PC-9 (cell line): ENCODE measurements at regions not wholly inside any gene's neighbourhood (a gene's known extent, or its start where the extent isn't known, plus 50 kb on each side); places are given as distances from the start of the nearest gene placed in this dataset.

Source experiments
- BruUV-seq: library from RNA; stranded (reverse); fragments of 400-500 nt; replicated peaks from 2 replicates; lab custom pipeline; 2021; lab: Mats Ljungman, UMichigan
- CTCF ChIA-PET: fragments of 300-600 bp; sonication (Branson Sonifier 250); formaldehyde crosslinking; loops from one replicate; lab custom pipeline; 2022; ENCODE audit warnings: antibody characterized with exemption; lab: Charles Lee
- POLR2A ChIA-PET: fragments of 300-600 bp; sonication (Branson Sonifier 250); formaldehyde crosslinking; loops from one replicate; lab custom pipeline; 2022; ENCODE audit warnings: antibody characterized with exemption; ENCODE audit not compliant: unreplicated experiment; lab: Charles Lee
- DNase-seq, 2 experiments: peaks; one replicate each; pipeline versions ENCODE4 v3.0.0 to v3.0.0-alpha.2; 2015 to 2022; ENCODE audit warnings: mixed read lengths in 1 of 2
- H2AFZ ChIP-seq: fragments of 200-600 bp; sonication (generic); 2 replicates; pipeline ENCODE4 v1.8.1; 2017; ENCODE audit warnings: antibody characterized with exemption
- H3F3A ChIP-seq: fragments of 200-600 bp; sonication (generic); 2 replicates; pipeline ENCODE4 v1.8.1; 2017; ENCODE audit warnings: antibody characterized with exemption, mild to moderate bottlenecking, low read depth; ENCODE audit not compliant: insufficient read depth
- H3K27ac ChIP-seq: fragments of 200-600 bp; sonication (generic); 2 replicates; pipeline ENCODE4 v1.6.1; 2016; ENCODE audit warnings: mixed run types
- H3K27me3 ChIP-seq: fragments of 200-600 bp; sonication (generic); 2 replicates; pipeline ENCODE4 v1.6.1; 2016; ENCODE audit warnings: low read depth, mixed run types; ENCODE audit not compliant: insufficient read depth
- H3K36me3 ChIP-seq: fragments of 200-600 bp; sonication (generic); 2 replicates; pipeline ENCODE4 v1.6.1; 2016; ENCODE audit warnings: low read depth, mixed run types
- H3K4me1 ChIP-seq: fragments of 200-600 bp; sonication (generic); replicated peaks from 2 replicates; pipeline ENCODE4 v1.6.1; 2016; ENCODE audit warnings: mixed run types; ENCODE audit not compliant: insufficient read depth
- H3K4me2 ChIP-seq: fragments of 200-600 bp; sonication (generic); 2 replicates; pipeline ENCODE4 v1.6.1; 2017; ENCODE audit warnings: mixed run types
- H3K4me3 ChIP-seq: fragments of 200-600 bp; sonication (generic); 2 replicates; pipeline ENCODE4 v1.6.1; 2016; ENCODE audit warnings: mixed run types
- H3K79me2 ChIP-seq: fragments of 200-600 bp; sonication (generic); 2 replicates; pipeline ENCODE4 v1.6.1; 2017; ENCODE audit warnings: low read depth, mixed run types
- H3K9me2 ChIP-seq: fragments of 200-600 bp; sonication (generic); 2 replicates; pipeline ENCODE4 v1.8.1; 2017; ENCODE audit warnings: mild to moderate bottlenecking; ENCODE audit not compliant: insufficient read depth
- H3K9me3 ChIP-seq: fragments of 200-600 bp; sonication (generic); 2 replicates; pipeline ENCODE4 v1.8.1; 2016; ENCODE audit warnings: low read depth; ENCODE audit not compliant: insufficient read depth
- H4K20me1 ChIP-seq: fragments of 200-600 bp; sonication (generic); 2 replicates; pipeline ENCODE4 v1.8.1; 2017; ENCODE audit not compliant: insufficient read depth
- EZH2 ChIP-seq: fragments of 200-600 bp; sonication (generic); IDR thresholded peaks from 2 replicates; pipeline ENCODE4 v1.8.0; 2017; ENCODE audit warnings: antibody characterized with exemption, low read depth
- intact Hi-C: fragments of 100-400 bp; cut with micrococcal nuclease; formaldehyde crosslinking; loops from one replicate; pipeline ENCODE4 v1.10.0; 2022; ENCODE audit not compliant: unreplicated experiment
- TF ChIP-seq, protein P1 (sequence below): fragments of 200-600 bp; sonication (generic); conservative IDR thresholded peaks from 2 replicates; pipeline ENCODE4 v1.6.1; 2017; ENCODE audit warnings: mixed run types, antibody characterized with exemption, mild to moderate bottlenecking, moderate library complexity

DNA sequence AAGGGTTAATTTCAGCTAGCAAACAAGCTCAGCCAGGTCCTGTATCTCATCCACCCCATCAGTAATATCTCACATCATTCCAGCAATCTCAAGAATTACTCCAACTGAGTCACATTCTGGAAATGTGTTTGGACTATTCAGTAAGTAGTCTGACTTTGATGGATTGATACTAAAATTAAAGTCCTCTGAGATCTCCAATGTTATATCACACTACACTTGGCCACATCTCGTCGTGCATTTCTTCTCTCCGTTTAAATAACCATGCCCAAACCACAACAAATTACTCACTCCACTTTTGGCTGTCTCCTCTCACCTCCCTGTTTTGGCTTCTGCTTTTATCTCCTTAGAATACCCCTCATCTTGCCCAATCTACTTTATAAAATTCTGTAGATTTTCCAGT lies 292.2 kb downstream of the PYDC2 start:
- no TSS peak for BruUV-seq
- CTCF ChIA-PET: no interaction called here

DNA sequence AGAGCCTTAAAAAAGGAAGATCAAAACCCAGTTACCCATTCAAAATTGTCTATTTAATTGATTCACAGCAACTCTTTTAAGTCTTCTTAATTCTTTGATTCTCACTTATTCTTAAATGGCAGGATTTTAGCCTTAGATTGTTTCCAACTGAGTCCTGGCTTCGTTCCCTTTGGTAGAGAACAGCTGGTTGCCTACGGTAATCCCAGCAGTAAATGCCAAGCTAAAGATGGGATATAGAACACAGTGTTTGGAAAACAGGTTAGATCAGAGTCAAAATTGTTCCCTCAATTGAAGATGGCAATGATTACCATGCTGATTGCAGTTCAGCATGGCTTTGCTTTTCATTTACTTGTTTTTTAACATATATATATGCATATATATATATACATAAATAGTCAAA lies 300.9 kb downstream of the PYDC2 start:
- no peak for TF ChIP-seq EZH2
- TF ChIP-seq, protein P1, sequence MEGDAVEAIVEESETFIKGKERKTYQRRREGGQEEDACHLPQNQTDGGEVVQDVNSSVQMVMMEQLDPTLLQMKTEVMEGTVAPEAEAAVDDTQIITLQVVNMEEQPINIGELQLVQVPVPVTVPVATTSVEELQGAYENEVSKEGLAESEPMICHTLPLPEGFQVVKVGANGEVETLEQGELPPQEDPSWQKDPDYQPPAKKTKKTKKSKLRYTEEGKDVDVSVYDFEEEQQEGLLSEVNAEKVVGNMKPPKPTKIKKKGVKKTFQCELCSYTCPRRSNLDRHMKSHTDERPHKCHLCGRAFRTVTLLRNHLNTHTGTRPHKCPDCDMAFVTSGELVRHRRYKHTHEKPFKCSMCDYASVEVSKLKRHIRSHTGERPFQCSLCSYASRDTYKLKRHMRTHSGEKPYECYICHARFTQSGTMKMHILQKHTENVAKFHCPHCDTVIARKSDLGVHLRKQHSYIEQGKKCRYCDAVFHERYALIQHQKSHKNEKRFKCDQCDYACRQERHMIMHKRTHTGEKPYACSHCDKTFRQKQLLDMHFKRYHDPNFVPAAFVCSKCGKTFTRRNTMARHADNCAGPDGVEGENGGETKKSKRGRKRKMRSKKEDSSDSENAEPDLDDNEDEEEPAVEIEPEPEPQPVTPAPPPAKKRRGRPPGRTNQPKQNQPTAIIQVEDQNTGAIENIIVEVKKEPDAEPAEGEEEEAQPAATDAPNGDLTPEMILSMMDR: no peak
- Histone ChIP-seq H4K20me1 (no peaks in the 10 kb centered on the region), H3K36me3 (no peaks in the 10 kb centered on the region), H3F3A (no peaks in the 10 kb centered on the region), H2AFZ (no peak overlapping the region; the same call in 1 of the 2 replicates), H3K4me2 (no peak overlapping the region), H3K27me3 (no peaks in the 10 kb centered on the region), H3K79me2 (no peaks in the 10 kb centered on the region), H3K27ac (no peak overlapping the region), H3K4me3 (no peak overlapping the region), H3K9me2 (0 out of 2 replicates have a peak, but pooled peaks cover 5% of the 10 kb centered on the region), H3K9me3 (peaks cover 15% of the 10 kb centered on the region; the same call in 1 of the 2 replicates), H3K4me1 (peaks cover 10% of the 10 kb centered on the region)
- no peak for DNase-seq
- intact Hi-C loops: no loop called here
- ChIA-PET POLR2A (no interaction called here), CTCF (no interaction called here)
- BruUV-seq: no TSS peak

More for the DNA sequence above, 292.2 kb downstream of the PYDC2 start:
- POLR2A ChIA-PET: no interaction called here
- Histone ChIP-seq H3K9me3 (no peaks in the 10 kb centered on the region), H3K27me3 (no peaks in the 10 kb centered on the region), H3K79me2 (no peaks in the 10 kb centered on the region), H4K20me1 (no peaks in the 10 kb centered on the region), H3K27ac (no peak overlapping the region), H3F3A (no peaks in the 10 kb centered on the region), H3K4me3 (no peak overlapping the region), H3K4me1 (no peaks in the 10 kb centered on the region), H3K9me2 (0 out of 2 replicates have a peak, but pooled peaks cover 3% of the 10 kb centered on the region), H2AFZ (no peak overlapping the region), H3K4me2 (no peak overlapping the region), H3K36me3 (no peaks in the 10 kb centered on the region)
- intact Hi-C loops: no loop called here
- TF ChIP-seq EZH2: no peak
- TF ChIP-seq, protein P1: no peak
- DNase-seq: no peak

DNA sequence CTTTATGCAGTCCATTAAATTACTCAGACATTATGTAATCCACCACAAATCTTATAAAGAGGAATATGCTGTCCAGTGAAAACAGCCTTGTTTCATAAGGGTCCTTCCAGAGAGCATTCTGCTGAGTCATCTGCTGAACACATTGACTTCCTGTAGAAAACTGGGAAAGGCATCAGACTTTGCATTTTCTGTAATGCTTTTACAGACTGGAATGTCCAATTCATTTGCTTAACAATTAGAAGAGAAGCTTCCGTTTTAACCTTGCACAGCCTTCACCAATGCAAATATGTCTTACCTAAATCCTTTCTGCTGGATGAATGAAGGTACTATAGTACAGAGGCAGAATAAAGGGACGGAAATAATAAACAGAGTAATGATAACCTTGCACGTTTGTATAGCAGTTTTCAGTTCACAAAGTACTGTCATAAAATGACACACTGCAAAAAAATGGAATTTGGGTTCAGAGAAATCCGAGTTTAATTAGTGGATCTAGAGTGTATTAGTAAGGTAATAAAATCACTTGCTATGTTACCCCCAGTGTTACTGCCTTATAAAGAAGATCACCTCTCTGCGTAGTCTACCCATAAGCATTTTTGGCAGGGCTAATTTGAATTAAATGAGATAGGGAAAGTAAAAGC lies 301.5 kb downstream of the PYDC2 start:
- Histone ChIP-seq H3K4me1 (peaks cover 10% of the 10 kb centered on the region), H3K4me3 (no peak overlapping the region), H3K9me3 (peaks cover 15% of the 10 kb centered on the region; the same call in 1 of the 2 replicates), H3K4me2 (no peak overlapping the region), H2AFZ (peak overlapping the region; percentile 69), H3K27ac (peak overlapping the region; percentile 21; the same call in 1 of the 2 replicates), H4K20me1 (no peaks in the 10 kb centered on the region), H3K79me2 (no peaks in the 10 kb centered on the region), H3K27me3 (no peaks in the 10 kb centered on the region), H3K36me3 (no peaks in the 10 kb centered on the region), H3K9me2 (0 out of 2 replicates have a peak, but pooled peaks cover 5% of the 10 kb centered on the region), H3F3A (no peaks in the 10 kb centered on the region)
- ChIA-PET POLR2A (no interaction called here), CTCF (no interaction called here)
- intact Hi-C loops: no loop called here
- no TSS peak for BruUV-seq
- no peak for TF ChIP-seq EZH2
- TF ChIP-seq, protein P1: no peak
- no peak for DNase-seq
